Endothelial cell of umbilical vein (primary cell): ENCODE measurements at regions not wholly inside any gene's neighbourhood (a gene's known extent, or its start where the extent isn't known, plus 50 kb on each side); places are given as distances from the start of the nearest gene placed in this dataset.
A peak's percentile ranks its signal among the peaks of the same experiment; 100 is the strongest.

Source experiments
- BruUV-seq: library from RNA; stranded (reverse); fragments of 400-500 nt; replicated peaks from 2 replicates; lab custom pipeline; 2021; lab: Mats Ljungman, UMichigan
- CTCF ChIA-PET: fragments of 300-600, 350-600 bp; sonication (Branson Sonifier 250); formaldehyde crosslinking; loops from one replicate; lab custom pipeline; 2021; ENCODE audit warnings: antibody characterized with exemption, inconsistent platforms; lab: Charles Lee
- POLR2A ChIA-PET: fragments of 300-600, 350-600 bp; sonication (Branson Sonifier 250); formaldehyde crosslinking; loops from one replicate; lab custom pipeline; 2021; ENCODE audit warnings: antibody characterized with exemption, inconsistent platforms; lab: Charles Lee
- DNase-seq: peaks from one replicate; pipeline ENCODE4 v3.0.0-alpha.2; 2011; ENCODE audit warnings: low read depth, low spot score
- FAIRE-seq: peaks from 2 replicates; lab custom pipeline; 2011; peaks lifted over from hg19 to GRCh38; lab: Jason Lieb, UNC
- H2AFZ ChIP-seq: 2 replicates; pipeline ENCODE4 v1.6.0; 2012; ENCODE audit warnings: low read depth, low read length, control low read depth, inconsistent platforms
- H3K27ac ChIP-seq: 2 replicates; pipeline ENCODE4 v1.5.1; 2011; ENCODE audit warnings: low read depth, mild to moderate bottlenecking, control low read depth, low read length, moderate library complexity; ENCODE audit not compliant: insufficient read depth
- H3K27me3 ChIP-seq, 2 experiments: 2 replicates each; pipeline versions ENCODE4 v1.6.0 to v1.6.1; 2011; ENCODE audit warnings: low read length in 2 of 2, mixed read lengths in 1 of 2; ENCODE audit not compliant: control insufficient read depth in 2 of 2, insufficient read depth in 2 of 2
- H3K36me3 ChIP-seq, 2 experiments: 2 replicates in 1 of 2; 3 replicates in 1 of 2; pipeline ENCODE4 v1.5.1; 2011; ENCODE audit warnings: low read length in 2 of 2, mild to moderate bottlenecking in 1 of 2, moderate library complexity in 1 of 2; ENCODE audit not compliant: control insufficient read depth in 2 of 2, insufficient read depth in 2 of 2; ENCODE audit errors: extremely low read depth in 1 of 2
- H3K4me1 ChIP-seq: 3 replicates; pipeline ENCODE4 v1.5.1; 2011; ENCODE audit warnings: mild to moderate bottlenecking, low read length; ENCODE audit not compliant: control insufficient read depth, insufficient read depth; ENCODE audit errors: extremely low read depth
- H3K4me2 ChIP-seq: 2 replicates; pipeline ENCODE4 v1.6.1; 2011; ENCODE audit warnings: low read length, control low read depth, mixed read lengths; ENCODE audit not compliant: insufficient read depth
- H3K4me3 ChIP-seq, 3 experiments: fragments of 200-600 bp in 1 of 3; sonication (generic), shearing (Covaris generic) in 1 of 3; replicated peaks in 1 of 3; 2 replicates each; pipeline ENCODE4 v1.5.1; 2011 to 2016; ENCODE audit warnings: control low read depth in 3 of 3, low read length in 3 of 3, mild to moderate bottlenecking in 2 of 3, inconsistent platforms in 1 of 3, low read depth in 1 of 3, moderate library complexity in 1 of 3; ENCODE audit not compliant: insufficient read depth in 1 of 3
- H3K79me2 ChIP-seq: 2 replicates; pipeline ENCODE4 v1.6.0; 2012; ENCODE audit warnings: low read length, inconsistent platforms; ENCODE audit not compliant: control insufficient read depth, insufficient read depth
- H3K9ac ChIP-seq: replicated peaks from 2 replicates; pipeline ENCODE3; 2011; ENCODE audit warnings: low read length, control low read depth; ENCODE audit not compliant: insufficient read depth; ENCODE audit errors: extremely low read depth
- H3K9me1 ChIP-seq: replicated peaks from 3 replicates; pipeline ENCODE4 v1.6.0; 2011; ENCODE audit warnings: mild to moderate bottlenecking, low read length; ENCODE audit not compliant: control insufficient read depth, insufficient read depth; ENCODE audit errors: extremely low read depth
- H3K9me3 ChIP-seq: replicated peaks from 2 replicates; pipeline ENCODE4 v1.5.1; 2012; ENCODE audit warnings: low read length, inconsistent platforms; ENCODE audit not compliant: control insufficient read depth, insufficient read depth
- H4K20me1 ChIP-seq: replicated peaks from 2 replicates; pipeline ENCODE3; 2011; ENCODE audit warnings: mild to moderate bottlenecking, low read length; ENCODE audit not compliant: control insufficient read depth, insufficient read depth; ENCODE audit errors: extremely low read depth
- CTCF ChIP-seq, 2 donors: IDR thresholded peaks; 1 replicate in 1 of 2; 2 replicates in 1 of 2; pipeline ENCODE4 v1.5.1; 2011; ENCODE audit warnings: low read length in 2 of 2, mild to moderate bottlenecking in 2 of 2, moderate library complexity in 2 of 2, control low read depth in 1 of 2, inconsistent platforms in 1 of 2, low read depth in 1 of 2; ENCODE audit not compliant: insufficient read depth in 1 of 2; ENCODE audit errors: extremely low read depth in 1 of 2
- EZH2 ChIP-seq: IDR thresholded peaks from 2 replicates; pipeline ENCODE4 v1.6.1; 2012; ENCODE audit warnings: borderline replicate concordance, low read depth, mild to moderate bottlenecking, moderate library complexity, low read length, inconsistent platforms; ENCODE audit not compliant: severe bottlenecking
- FOS ChIP-seq: IDR thresholded peaks from 2 replicates; pipeline ENCODE4 v1.6.1; 2011; ENCODE audit warnings: mild to moderate bottlenecking, low read length, moderate library complexity, borderline replicate concordance; ENCODE audit not compliant: insufficient read depth
- GATA2 ChIP-seq: IDR thresholded peaks from 2 replicates; pipeline ENCODE4 v1.7.0; 2011; ENCODE audit warnings: low read depth, mild to moderate bottlenecking, moderate library complexity, mixed read lengths, low read length; ENCODE audit not compliant: insufficient read length, insufficient read depth
- JUN ChIP-seq: IDR thresholded peaks from 2 replicates; pipeline ENCODE4 v1.6.1; 2011; ENCODE audit warnings: borderline replicate concordance, low read depth; ENCODE audit not compliant: insufficient read length, insufficient read depth
- MAX ChIP-seq: IDR thresholded peaks from 2 replicates; pipeline ENCODE4 v1.6.1; 2011; ENCODE audit not compliant: insufficient read depth, insufficient read length
- MYC ChIP-seq: IDR thresholded peaks from one replicate; pipeline ENCODE4 v1.6.1; 2011; ENCODE audit warnings: mild to moderate bottlenecking, low read depth, low read length
- POLR2A ChIP-seq: IDR thresholded peaks from 2 replicates; pipeline ENCODE4 v1.6.1; 2012; ENCODE audit warnings: low read depth, mild to moderate bottlenecking, control low read depth, low read length
- POLR2AphosphoS5 ChIP-seq: IDR thresholded peaks from 2 replicates; pipeline ENCODE4 v1.6.1; 2012; ENCODE audit warnings: low read depth, mild to moderate bottlenecking, control low read depth, low read length, moderate library complexity; ENCODE audit not compliant: insufficient read depth
- dilution Hi-C: fragments of 300-500 bp; cut with MboI; formaldehyde crosslinking; loops from one replicate; pipeline ENCODE4 v1.15.0; 2019; ENCODE audit warnings: low sequenced_read_pairs; ENCODE audit not compliant: extremely low pct_ligation_motif_present
- intact Hi-C: fragments of 100-400 bp; cut with micrococcal nuclease; formaldehyde crosslinking; loops from one replicate; pipeline ENCODE4 v1.10.0; 2022

GRCh38 chr10:78408671-78409472 lies 375.2 kb downstream of the RPS24 start:
- H3K4me3 ChIP-seq, result no peak overlapping the region
- H3K4me2 ChIP-seq, result no peak overlapping the region
- no peaks in the 10 kb centered on the region for H3K9me3 ChIP-seq
- intact Hi-C loops (no loop called here), dilution Hi-C loops (no loop called here)
- H3K4me1 ChIP-seq, result no peaks in the 10 kb centered on the region
- H3K36me3 ChIP-seq, result no peaks in the 10 kb centered on the region
- ChIA-PET POLR2A (no interaction called here), CTCF (interaction anchor here (2.6 kb wide), 1 partner anchor 248 kb away, joined by 10 read pairs; no protein-coding TSS in a partner anchor)
- FAIRE-seq, result no peak
- H3K9me1 ChIP-seq, result no peaks in the 10 kb centered on the region
- peaks cover 0 to 4% of the 10 kb centered on the region in 2 experiments for H3K27me3 ChIP-seq
- DNase-seq, result peak; percentile 58
- H3K27ac ChIP-seq, result no peak overlapping the region
- no peak overlapping the region for H3K9ac ChIP-seq
- no TSS peak for BruUV-seq
- no peaks in the 10 kb centered on the region for H3K79me2 ChIP-seq
- TF ChIP-seq CTCF (IDR thresholded peaks at IDR 0.05; ENCODE audit: extremely low read depth in 1 of 2, insufficient read depth in 1 of 2, low read depth in 1 of 2, low read length in 2 of 2) (no peak), MAX (no peak), JUN (no peak), EZH2 (no peak), POLR2A (no peak), POLR2AphosphoS5 (no peak), FOS (no peak), MYC (no peak), GATA2 (no peak)
- H2AFZ ChIP-seq, result no peak overlapping the region
- no peaks in the 10 kb centered on the region for H4K20me1 ChIP-seq
